ENCODE measurements at regions not wholly inside any gene's neighbourhood (a gene's known extent, or its start where the extent isn't known, plus 50 kb on each side); places are given as distances from the start of the nearest gene placed in this dataset.

- H3K4me1 ChIP-seq (ENCODE audit: control insufficient read depth, insufficient read depth, low read length): no peaks in the 10 kb centered on the region
- ChIA-PET POLR2A (no interaction called here), CTCF (no interaction called here)
- H3K36me3 ChIP-seq (ENCODE audit: control insufficient read depth in 2 of 2, insufficient read depth in 1 of 2, low read length in 2 of 2): no peaks in the 10 kb centered on the region
- H3K4me3 ChIP-seq (ENCODE audit: low read depth, low read length): no peak overlapping the region
- H3K9me3 ChIP-seq (ENCODE audit: control insufficient read depth, insufficient read depth, low read depth, low read length): no peaks in the 10 kb centered on the region
- no peak overlapping the region for H3K27ac ChIP-seq (ENCODE audit: extremely low read depth, low read depth, low read length)
- TF ChIP-seq ZNF157 (tag by site-specific recombination; IDR thresholded peaks at IDR 0.05) (no peak), ZNF341 (tag by site-specific recombination; IDR thresholded peaks at IDR 0.05; ENCODE audit: low read depth) (no peak), ZBTB11 (tag by site-specific recombination; conservative IDR thresholded peaks at IDR 0.05; ENCODE audit: low read depth) (no peak), ZBTB26 (tag by site-specific recombination; optimal IDR thresholded peaks at IDR 0.05) (no peak), ZNF175 (tag by site-specific recombination; IDR thresholded peaks at IDR 0.05) (no peak), ZNF704 (tag by site-specific recombination; IDR thresholded peaks at IDR 0.05) (no peak), TSHZ1 (tag by site-specific recombination; IDR thresholded peaks at IDR 0.05; ENCODE audit: borderline replicate concordance) (no peak), ZNF248 (tag by site-specific recombination; IDR thresholded peaks at IDR 0.05) (no peak), ZBTB7A (tag by site-specific recombination; IDR thresholded peaks at IDR 0.05; ENCODE audit: low read depth) (no peak), ZNF510 (tag by site-specific recombination; IDR thresholded peaks at IDR 0.05; ENCODE audit: insufficient replicate concordance) (no peak), ZSCAN18 (tag by site-specific recombination; IDR thresholded peaks at IDR 0.05) (no peak), SCRT2 (tag by site-specific recombination; IDR thresholded peaks at IDR 0.05) (no peak), ZNF555 (tag by site-specific recombination; conservative IDR thresholded peaks at IDR 0.05) (no peak), ZNF132 (tag by site-specific recombination; IDR thresholded peaks at IDR 0.05; ENCODE audit: borderline replicate concordance) (no peak), ZSCAN23 (tag by site-specific recombination; IDR thresholded peaks at IDR 0.05) (no peak), ZNF221 (tag by site-specific recombination; IDR thresholded peaks at IDR 0.05; ENCODE audit: borderline replicate concordance) (no peak), ELK4 (IDR thresholded peaks at IDR 0.05; ENCODE audit: borderline replicate concordance, low read depth, low read length) (no peak), ZNF18 (tag by site-specific recombination; IDR thresholded peaks at IDR 0.05) (no peak)
Observed at GRCh38 chr1:208741296-208741695, 497.1 kb upstream of the PLXNA2 start.
